ENCODE measurements at regions not wholly inside any gene's neighbourhood (a gene's known extent, or its start where the extent isn't known, plus 50 kb on each side); places are given as distances from the start of the nearest gene placed in this dataset.
"Not testable (repeated sequence)": the region's sequence is repeated elsewhere in the genome, so short reads cannot be mapped to it uniquely, and the experiment has no call there.

GRCh38 chr7:68400783-68401182, 1197.5 kb upstream of the AUTS2 start:
- no peak for DNase-seq (ENCODE audit: low read depth)

GRCh38 chr7:68401313-68401712, 1197.0 kb upstream of the AUTS2 start:
- no peak for DNase-seq (ENCODE audit: low read depth)

GRCh38 chr7:68406480-68406879, 1191.8 kb upstream of the AUTS2 start:
- no peak for DNase-seq (ENCODE audit: low read depth)

- no peak for DNase-seq (ENCODE audit: low read depth)
Observed at GRCh38 chr7:68407460-68407859, 1190.8 kb upstream of the AUTS2 start.

- no peak for DNase-seq (ENCODE audit: low read depth)
Observed at GRCh38 chr7:68408873-68409272, 1189.4 kb upstream of the AUTS2 start.

- no peak for DNase-seq (ENCODE audit: low read depth)
Observed at GRCh38 chr7:68409851-68410250, 1188.4 kb upstream of the AUTS2 start.

GRCh38 chr7:68410693-68411092, 1187.6 kb upstream of the AUTS2 start:
- DNase-seq (ENCODE audit: low read depth) = not testable (repeated sequence)

- DNase-seq (ENCODE audit: low read depth) = no peak
Observed at GRCh38 chr7:68411742-68412141, 1186.5 kb upstream of the AUTS2 start.

GRCh38 chr7:68414631-68415425, 1183.4 kb upstream of the AUTS2 start:
- no peak for DNase-seq (ENCODE audit: low read depth)

GRCh38 chr7:68417002-68417401, 1181.3 kb upstream of the AUTS2 start:
- no peak for DNase-seq (ENCODE audit: low read depth)

- DNase-seq (ENCODE audit: low read depth) = no peak
Observed at GRCh38 chr7:68417659-68418058, 1180.6 kb upstream of the AUTS2 start.

GRCh38 chr7:68420342-68421192, 1177.7 kb upstream of the AUTS2 start:
- no peak for DNase-seq (ENCODE audit: low read depth)

- no peak for DNase-seq (ENCODE audit: low read depth)
Observed at GRCh38 chr7:68421712-68422111, 1176.6 kb upstream of the AUTS2 start.

- DNase-seq (ENCODE audit: low read depth) = no peak
Observed at GRCh38 chr7:68422281-68422680, 1176.0 kb upstream of the AUTS2 start.

- no peak for DNase-seq (ENCODE audit: low read depth)
Observed at GRCh38 chr7:68423356-68423755, 1174.9 kb upstream of the AUTS2 start.

- no peak for DNase-seq (ENCODE audit: low read depth)
Observed at GRCh38 chr7:68424658-68425297, 1173.5 kb upstream of the AUTS2 start.

- DNase-seq (ENCODE audit: low read depth) = no peak
Observed at GRCh38 chr7:68425377-68425776, 1172.9 kb upstream of the AUTS2 start.

GRCh38 chr7:68429411-68430117, 1168.7 kb upstream of the AUTS2 start:
- no peak for DNase-seq (ENCODE audit: low read depth)

GRCh38 chr7:68432585-68432984, 1165.7 kb upstream of the AUTS2 start:
- DNase-seq (ENCODE audit: low read depth) = no peak

- no peak for DNase-seq (ENCODE audit: low read depth)
Observed at GRCh38 chr7:68433462-68434070, 1164.7 kb upstream of the AUTS2 start.

GRCh38 chr7:68434857-68435256, 1163.4 kb upstream of the AUTS2 start:
- DNase-seq (ENCODE audit: low read depth) = no peak

- DNase-seq (ENCODE audit: low read depth) = no peak
Observed at GRCh38 chr7:68438016-68438415, 1160.3 kb upstream of the AUTS2 start.

Data from stimulated activated CD8-positive, alpha-beta memory T cell treated with anti-CD3 and anti-CD28 coated beads, Interleukin-12 subunit alpha, Interleukin-12 subunit beta, amount 100 ng/mL, for 1 hour (primary cell).